Middle frontal gyrus (tissue), 1 donor: ENCODE measurements at regions not wholly inside any gene's neighbourhood (a gene's known extent, or its start where the extent isn't known, plus 50 kb on each side); places are given as distances from the start of the nearest gene placed in this dataset.

Experiments
- DNase-seq: peaks from one replicate; pipeline ENCODE4 v3.0.0-alpha.2; 2015; ENCODE audit warnings: low spot score; ENCODE audit errors: extremely low spot score

GRCh38 chr22:48453171-48453570 lies 1374.5 kb downstream of the BRD1 start:
- DNase-seq, result no peak

- no peak for DNase-seq
Measured at GRCh38 chr22:48452766-48453165, 1374.9 kb downstream of the BRD1 start.

GRCh38 chr22:48451891-48452290 lies 1375.8 kb downstream of the BRD1 start:
- no peak for DNase-seq

- no peak for DNase-seq
Measured at GRCh38 chr22:48450188-48450825, 1377.4 kb downstream of the BRD1 start.

- DNase-seq, result no peak
Measured at GRCh38 chr22:48449466-48450187, 1378.0 kb downstream of the BRD1 start.

- no peak for DNase-seq
Measured at GRCh38 chr22:48448821-48449220, 1378.9 kb downstream of the BRD1 start.

GRCh38 chr22:48445113-48445827 lies 1382.4 kb downstream of the BRD1 start:
- no peak for DNase-seq

GRCh38 chr22:48444320-48445112 lies 1383.2 kb downstream of the BRD1 start:
- no peak for DNase-seq

- no peak for DNase-seq
Measured at GRCh38 chr22:48443680-48444079, 1384.0 kb downstream of the BRD1 start.

GRCh38 chr22:48442663-48443062 lies 1385.0 kb downstream of the BRD1 start:
- DNase-seq, result no peak

GRCh38 chr22:48441553-48441850 lies 1386.2 kb downstream of the BRD1 start:
- DNase-seq, result no peak

- DNase-seq, result no peak
Measured at GRCh38 chr22:48440673-48441552, 1386.8 kb downstream of the BRD1 start.

- no peak for DNase-seq
Measured at GRCh38 chr22:48440176-48440575, 1387.5 kb downstream of the BRD1 start.

- DNase-seq, result no peak
Measured at GRCh38 chr22:48439560-48440135, 1388.0 kb downstream of the BRD1 start.

- DNase-seq, result no peak
Measured at GRCh38 chr22:48438800-48439559, 1388.7 kb downstream of the BRD1 start.

GRCh38 chr22:48438096-48438495 lies 1389.6 kb downstream of the BRD1 start:
- no peak for DNase-seq

GRCh38 chr22:48436201-48436931 lies 1391.3 kb downstream of the BRD1 start:
- DNase-seq, result no peak

GRCh38 chr22:48434868-48435250 lies 1392.8 kb downstream of the BRD1 start:
- no peak for DNase-seq
